Activated CD4-positive, alpha-beta T cell treated with anti-CD3 and anti-CD28 coated beads, Interleukin-2, amount 10 ng/mL, durations not matched to agents 7 days and 5 days (primary cell): ENCODE measurements at regions not wholly inside any gene's neighbourhood (a gene's known extent, or its start where the extent isn't known, plus 50 kb on each side); places are given as distances from the start of the nearest gene placed in this dataset.

Source experiments
- CTCF ChIA-PET: fragments of 350-600 bp; sonication (Branson Sonifier 250); formaldehyde crosslinking; loops from one replicate; lab custom pipeline; 2021; ENCODE audit warnings: antibody characterized with exemption; lab: Charles Lee
- POLR2A ChIA-PET: fragments of 350-600 bp; sonication (Branson Sonifier 250); formaldehyde crosslinking; loops from one replicate; lab custom pipeline; 2021; ENCODE audit warnings: antibody characterized with exemption; lab: Charles Lee
- DNase-seq: peaks from one replicate; pipeline ENCODE4 v3.0.0-alpha.2; 2020
- H3K27ac Mint-ChIP-seq: one replicate; pipeline ENCODE4 v1.8.0; 2021; ENCODE audit warnings: mild to moderate bottlenecking, moderate library complexity, mixed read lengths
- H3K27me3 Mint-ChIP-seq: one replicate; pipeline ENCODE4 v1.8.0; 2021; ENCODE audit warnings: mixed read lengths
- H3K36me3 Mint-ChIP-seq: one replicate; pipeline ENCODE4 v1.8.0; 2021; ENCODE audit warnings: low read depth, mixed read lengths
- H3K4me1 Mint-ChIP-seq: one replicate; pipeline ENCODE4 v1.8.0; 2021; ENCODE audit warnings: mixed read lengths
- H3K4me3 Mint-ChIP-seq: one replicate; pipeline ENCODE4 v1.8.0; 2021; ENCODE audit warnings: mild to moderate bottlenecking, moderate library complexity, mixed read lengths
- H3K9me3 Mint-ChIP-seq: one replicate; pipeline ENCODE4 v1.8.0; 2021; ENCODE audit warnings: mixed read lengths

DNA sequence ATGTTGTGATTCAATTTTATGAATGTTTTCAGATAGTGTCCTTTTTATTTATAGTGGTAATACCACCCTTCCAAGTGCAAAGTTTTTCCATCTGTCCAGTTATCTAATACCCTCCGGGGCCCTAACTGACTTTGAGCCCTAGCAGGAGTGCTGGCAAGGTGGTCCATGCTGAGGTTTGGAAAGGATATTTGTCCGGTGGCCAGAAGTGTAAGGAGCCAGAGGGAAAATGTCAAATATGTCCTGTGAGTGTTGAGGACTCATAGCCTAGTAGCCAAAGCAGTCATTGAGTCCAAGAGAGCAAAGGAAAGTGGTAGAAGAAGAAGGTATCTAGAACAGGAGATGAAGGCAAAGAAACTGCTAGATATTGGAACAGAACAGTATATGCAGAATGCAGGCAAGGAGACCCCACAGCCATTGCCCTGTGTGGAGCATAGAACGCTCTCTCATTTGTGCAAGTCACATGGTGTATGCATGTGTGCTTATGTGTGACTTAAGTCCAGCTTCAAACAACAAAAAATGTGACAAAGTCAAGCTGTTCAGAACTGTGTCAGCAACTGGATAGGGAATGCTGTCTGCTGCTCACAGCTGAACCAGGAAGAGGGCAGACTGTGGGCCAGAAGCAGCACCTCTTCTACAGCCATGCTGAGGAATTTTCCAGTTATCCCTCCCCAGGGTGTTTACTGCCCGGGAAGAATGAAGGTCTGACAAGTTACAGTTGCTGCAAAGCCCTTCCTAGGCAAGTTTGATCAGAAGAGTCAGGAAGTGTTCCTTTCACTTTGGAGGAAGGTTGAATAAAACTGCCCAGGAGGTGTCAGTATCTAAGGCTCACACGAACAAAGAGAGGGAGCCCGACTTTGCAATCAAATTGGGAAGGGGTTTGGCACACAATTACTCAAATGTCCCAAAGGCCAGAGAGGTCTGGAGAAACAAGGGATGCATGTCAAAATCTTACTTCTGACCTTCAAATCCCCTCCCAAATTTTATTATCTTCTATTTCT lies 463.3 kb upstream of the DMAC1 start:
- Mint-ChIP-seq H3K36me3 (no peaks in the 10 kb centered on the region), H3K27ac (no peak overlapping the region), H3K9me3 (no peaks in the 10 kb centered on the region), H3K27me3 (no peaks in the 10 kb centered on the region), H3K4me3 (no peak overlapping the region), H3K4me1 (no peaks in the 10 kb centered on the region)
- CTCF ChIA-PET = interaction anchor here (0.6 kb wide), 1 partner anchor 303 kb away, joined by 3 read pairs; no protein-coding TSS in a partner anchor
- no peak for DNase-seq
- POLR2A ChIA-PET = no interaction called here

DNA sequence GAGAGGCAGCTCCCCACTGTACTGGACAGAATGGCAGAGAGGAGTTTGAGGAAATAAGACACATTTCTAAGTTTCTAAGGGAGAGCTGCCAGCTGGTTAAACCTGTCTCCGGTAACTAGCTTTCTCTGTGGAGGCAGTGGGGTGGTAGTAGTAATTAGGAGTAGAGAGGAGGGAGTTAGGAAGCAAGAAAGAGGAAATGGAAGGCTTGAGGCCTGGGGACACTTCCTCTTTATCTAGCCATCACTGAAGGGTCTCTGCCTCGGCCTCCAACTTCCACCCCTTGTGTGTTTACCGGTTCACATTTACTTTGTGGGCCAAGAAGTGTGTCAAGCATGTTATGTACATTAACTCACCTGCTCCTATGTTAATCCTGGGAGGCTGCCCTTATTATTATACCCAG lies 462.2 kb upstream of the DMAC1 start:
- ChIA-PET CTCF (no interaction called here), POLR2A (no interaction called here)
- Mint-ChIP-seq H3K4me1 (no peaks in the 10 kb centered on the region), H3K4me3 (no peak overlapping the region), H3K9me3 (no peaks in the 10 kb centered on the region), H3K27ac (no peak overlapping the region), H3K36me3 (no peaks in the 10 kb centered on the region), H3K27me3 (no peaks in the 10 kb centered on the region)
- no peak for DNase-seq

DNA sequence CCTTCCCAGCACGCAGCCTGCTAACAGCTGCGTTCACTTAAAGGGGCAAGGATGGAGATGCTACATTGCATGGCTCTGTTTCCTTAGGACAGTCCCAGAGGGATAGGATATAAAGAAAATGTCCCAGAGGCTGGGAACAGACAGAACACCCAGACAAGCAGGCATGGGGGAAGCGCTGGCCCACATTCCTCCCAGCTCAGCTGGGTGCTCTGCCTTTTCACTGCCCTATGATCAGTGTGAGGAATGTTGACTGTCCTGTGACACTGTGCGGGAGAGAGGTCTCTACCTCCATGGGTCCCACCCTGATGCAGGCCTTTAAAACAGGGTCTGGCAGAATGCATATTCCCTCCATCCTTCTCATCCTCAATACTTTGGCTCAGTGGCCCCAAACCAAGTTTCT lies 459.4 kb upstream of the DMAC1 start:
- no peak for DNase-seq
- Mint-ChIP-seq H3K9me3 (no peaks in the 10 kb centered on the region), H3K4me1 (no peaks in the 10 kb centered on the region), H3K36me3 (no peaks in the 10 kb centered on the region), H3K4me3 (no peak overlapping the region), H3K27me3 (no peaks in the 10 kb centered on the region), H3K27ac (no peak overlapping the region)
- POLR2A ChIA-PET = no interaction called here
- CTCF ChIA-PET = interaction anchor here (0.6 kb wide), 1 partner anchor 198 kb away, joined by 4 read pairs; no protein-coding TSS in a partner anchor

DNA sequence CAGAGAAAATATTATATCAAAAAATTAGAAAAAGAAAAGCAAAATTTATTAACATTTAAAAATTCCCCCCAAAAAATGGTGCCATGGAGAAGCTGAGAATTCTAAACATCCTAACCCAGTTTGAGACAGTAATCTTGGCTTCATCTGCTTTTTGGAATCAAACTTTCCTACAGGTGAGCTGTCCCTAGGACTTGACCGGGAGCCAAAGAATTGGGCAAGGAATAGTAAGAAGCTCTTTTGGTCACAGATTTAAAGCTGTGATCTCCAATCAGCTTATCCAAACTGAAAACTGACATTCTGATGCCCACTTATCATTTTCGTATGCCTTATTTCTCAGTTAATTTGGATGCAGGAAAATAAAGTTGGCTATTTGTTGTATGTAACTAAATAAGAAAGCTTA lies 457.3 kb upstream of the DMAC1 start:
- CTCF ChIA-PET = interaction anchor here (1.0 kb wide), 1 partner anchor 66 kb away, joined by 3 read pairs; no protein-coding TSS in a partner anchor
- no peaks in the 10 kb centered on the region for H3K36me3 Mint-ChIP-seq
- no peak overlapping the region for H3K27ac Mint-ChIP-seq
- no peaks in the 10 kb centered on the region for H3K9me3 Mint-ChIP-seq
- no peaks in the 10 kb centered on the region for H3K4me1 Mint-ChIP-seq
- H3K4me3 Mint-ChIP-seq = no peak overlapping the region
- POLR2A ChIA-PET = no interaction called here
- DNase-seq = no peak
- no peaks in the 10 kb centered on the region for H3K27me3 Mint-ChIP-seq

DNA sequence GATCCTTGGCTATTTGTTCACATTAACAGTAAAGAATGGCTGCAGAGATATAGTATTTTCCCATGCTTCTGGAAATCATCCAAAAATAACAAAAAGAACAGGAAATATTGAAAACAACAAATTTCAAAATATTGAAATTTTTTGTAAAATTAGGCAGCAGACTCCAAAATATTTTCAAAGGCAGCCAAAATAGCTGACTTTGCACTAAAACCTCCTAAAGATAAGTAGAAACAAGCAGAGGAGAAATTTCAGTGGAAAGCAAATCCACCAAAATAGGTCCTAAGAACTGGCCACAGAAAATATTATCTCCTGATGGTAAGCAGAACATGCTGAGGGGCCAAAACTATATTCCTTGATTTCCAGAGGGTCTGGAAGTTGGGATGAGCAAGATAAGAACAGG lies 456.3 kb upstream of the DMAC1 start:
- ChIA-PET CTCF (no interaction called here), POLR2A (no interaction called here)
- no peaks in the 10 kb centered on the region for H3K27me3 Mint-ChIP-seq
- no peaks in the 10 kb centered on the region for H3K4me1 Mint-ChIP-seq
- H3K27ac Mint-ChIP-seq = no peak overlapping the region
- no peaks in the 10 kb centered on the region for H3K9me3 Mint-ChIP-seq
- no peak for DNase-seq
- H3K4me3 Mint-ChIP-seq = no peak overlapping the region
- H3K36me3 Mint-ChIP-seq = no peaks in the 10 kb centered on the region

DNA sequence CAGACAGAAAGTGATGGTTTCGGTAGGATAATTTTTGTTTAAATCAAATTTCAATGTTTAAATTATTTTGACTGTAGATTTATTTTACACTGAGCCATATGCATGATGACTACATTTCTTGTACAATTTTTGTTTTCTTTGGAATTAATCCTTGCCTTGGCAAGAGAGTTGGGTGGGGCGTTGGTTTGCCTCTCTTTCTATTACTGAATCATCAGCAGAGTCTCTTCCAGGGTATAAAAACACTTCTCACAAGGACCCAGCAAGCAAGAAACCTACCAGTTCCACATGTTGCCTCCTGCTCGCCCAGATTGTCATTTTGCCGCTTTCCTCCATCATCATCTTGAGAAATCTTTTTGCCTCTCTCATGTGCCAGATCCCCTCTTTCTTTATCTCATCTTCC lies 455.0 kb upstream of the DMAC1 start:
- H3K4me1 Mint-ChIP-seq = no peaks in the 10 kb centered on the region

DNA sequence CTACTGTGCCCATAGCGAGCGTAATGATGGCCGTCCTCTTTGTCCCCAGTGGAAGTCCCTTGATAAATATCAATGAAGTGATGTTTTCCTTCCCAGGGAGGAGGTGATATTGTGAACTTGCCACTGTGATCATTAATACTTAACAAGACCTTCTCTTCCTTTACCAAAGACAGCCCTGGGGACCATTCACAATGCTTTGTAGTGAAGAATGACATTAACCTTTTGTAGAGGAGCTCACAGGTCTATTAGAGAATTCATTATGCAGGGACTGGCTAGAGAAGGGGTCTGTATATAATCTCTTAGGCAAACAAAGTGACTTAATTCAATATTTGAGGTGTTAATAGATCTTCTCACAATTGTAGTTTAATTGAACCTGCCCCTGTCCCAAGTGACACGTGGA lies 452.9 kb upstream of the DMAC1 start:
- Mint-ChIP-seq H3K9me3 (no peaks in the 10 kb centered on the region), H3K27me3 (no peaks in the 10 kb centered on the region), H3K27ac (no peak overlapping the region), H3K4me3 (no peak overlapping the region), H3K36me3 (no peaks in the 10 kb centered on the region), H3K4me1 (no peaks in the 10 kb centered on the region)
- POLR2A ChIA-PET = no interaction called here
- no peak for DNase-seq
- CTCF ChIA-PET = no interaction called here

More for the DNA sequence above, 455.0 kb upstream of the DMAC1 start:
- ChIA-PET POLR2A (no interaction called here), CTCF (no interaction called here)
- Mint-ChIP-seq H3K9me3 (no peaks in the 10 kb centered on the region), H3K27ac (no peak overlapping the region), H3K36me3 (no peaks in the 10 kb centered on the region), H3K27me3 (no peaks in the 10 kb centered on the region), H3K4me3 (no peak overlapping the region)
- DNase-seq = no peak

DNA sequence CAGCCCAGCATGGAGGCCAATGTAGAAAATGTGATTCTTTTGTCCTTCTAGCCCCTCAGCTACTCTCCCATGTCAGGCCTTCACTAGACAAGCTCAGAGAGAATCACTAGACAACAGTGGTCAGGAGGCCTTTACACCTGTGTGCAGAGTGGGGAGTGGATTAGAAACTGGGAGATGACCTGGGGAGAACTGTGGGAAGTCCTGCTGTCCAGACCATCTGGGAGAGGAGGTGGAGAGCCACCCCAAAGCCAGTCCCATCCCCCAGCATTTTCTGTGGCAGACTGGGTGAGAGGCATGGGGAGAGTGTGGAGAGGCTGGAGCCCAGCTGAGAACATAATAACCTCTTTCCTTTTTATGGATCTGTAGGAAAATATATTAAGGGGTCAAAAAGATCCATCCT lies 452.0 kb upstream of the DMAC1 start:
- Mint-ChIP-seq H3K27ac (no peak overlapping the region), H3K27me3 (no peaks in the 10 kb centered on the region), H3K36me3 (no peaks in the 10 kb centered on the region), H3K4me1 (no peaks in the 10 kb centered on the region), H3K9me3 (no peaks in the 10 kb centered on the region), H3K4me3 (no peak overlapping the region)
- ChIA-PET POLR2A (no interaction called here), CTCF (no interaction called here)
- no peak for DNase-seq

DNA sequence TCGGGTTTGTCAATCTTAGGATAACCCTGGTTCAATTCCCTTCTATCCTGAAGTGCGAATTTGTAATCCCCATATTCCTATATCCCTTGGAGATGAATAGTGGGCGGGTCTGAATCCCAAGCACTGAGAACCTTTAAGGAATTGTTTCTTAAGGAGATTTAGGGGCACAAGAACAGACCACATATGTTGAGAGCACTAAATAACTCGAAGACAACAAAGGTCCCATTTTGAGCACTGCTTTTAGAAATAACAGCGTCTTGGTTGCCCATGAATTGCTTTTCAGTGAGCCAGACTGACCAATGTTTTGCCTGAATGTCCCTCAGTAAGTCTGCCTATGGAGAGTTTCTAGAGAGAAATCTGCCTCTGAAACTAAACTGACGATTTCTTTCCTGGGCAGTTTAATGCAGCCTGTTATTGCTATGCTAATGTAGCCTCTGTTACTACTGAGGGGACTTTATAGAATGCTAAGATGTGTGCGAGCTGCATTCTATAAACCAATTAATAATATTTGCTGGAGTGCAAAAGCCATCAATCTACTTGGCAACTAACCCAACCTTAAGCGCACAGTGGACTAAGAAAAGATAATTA lies 445.0 kb upstream of the DMAC1 start:
- CTCF ChIA-PET = no interaction called here
- Mint-ChIP-seq H3K27ac (no peak overlapping the region), H3K27me3 (no peaks in the 10 kb centered on the region), H3K36me3 (no peaks in the 10 kb centered on the region), H3K4me3 (no peak overlapping the region), H3K4me1 (no peaks in the 10 kb centered on the region), H3K9me3 (no peaks in the 10 kb centered on the region)
- no peak for DNase-seq
- POLR2A ChIA-PET = no interaction called here

DNA sequence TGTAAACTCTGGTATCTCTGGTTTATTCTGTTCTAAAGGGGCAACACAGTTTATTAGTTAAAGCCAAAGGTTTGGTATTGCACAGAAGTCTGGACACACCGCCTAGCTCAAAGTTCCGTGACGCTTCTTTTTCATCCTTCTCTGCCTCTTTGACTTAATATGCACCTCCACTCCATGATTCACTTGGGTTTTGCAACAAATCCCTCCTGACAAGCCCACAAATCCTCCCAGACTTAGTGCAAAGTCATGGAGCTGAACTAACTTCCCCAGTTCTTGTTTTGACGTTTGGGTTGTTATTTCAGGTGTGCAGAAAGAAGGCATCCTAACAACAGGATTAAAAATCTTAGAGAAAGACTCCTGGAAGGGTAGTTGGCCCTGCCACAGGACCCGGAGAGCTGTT lies 441.6 kb upstream of the DMAC1 start:
- Mint-ChIP-seq H3K9me3 (no peaks in the 10 kb centered on the region), H3K27ac (no peak overlapping the region), H3K4me1 (no peaks in the 10 kb centered on the region), H3K36me3 (no peaks in the 10 kb centered on the region), H3K4me3 (no peak overlapping the region), H3K27me3 (no peaks in the 10 kb centered on the region)
- no peak for DNase-seq
- ChIA-PET CTCF (interaction anchor here (0.7 kb wide), 1 partner anchor 1168 kb away, joined by 3 read pairs; no protein-coding TSS in a partner anchor), POLR2A (interaction anchor here (0.7 kb wide), 1 partner anchor 167 kb away, joined by 3 read pairs; no protein-coding TSS in a partner anchor)

DNA sequence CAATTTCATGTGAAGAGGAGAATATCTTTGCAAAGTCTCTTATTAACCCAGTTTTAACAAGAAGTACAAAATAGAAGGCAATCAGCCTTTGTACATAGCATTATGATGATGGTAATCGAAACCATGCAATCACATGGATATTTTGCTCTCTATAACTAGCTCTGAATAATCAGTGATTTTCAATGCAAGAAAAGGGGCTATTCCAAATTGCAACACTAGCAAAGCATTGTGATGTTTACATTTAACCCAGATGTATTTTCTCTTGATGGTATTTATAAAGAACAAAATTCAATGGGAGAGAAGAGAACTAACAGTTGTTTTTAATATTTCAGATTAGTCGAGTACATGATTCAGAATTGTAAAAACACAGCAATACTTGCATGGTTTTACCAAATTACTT lies 437.5 kb upstream of the DMAC1 start:
- no peaks in the 10 kb centered on the region for H3K36me3 Mint-ChIP-seq
- POLR2A ChIA-PET = no interaction called here
- no peaks in the 10 kb centered on the region for H3K9me3 Mint-ChIP-seq
- no peak for DNase-seq
- H3K27ac Mint-ChIP-seq = no peak overlapping the region
- CTCF ChIA-PET = no interaction called here
- no peak overlapping the region for H3K4me3 Mint-ChIP-seq
- no peaks in the 10 kb centered on the region for H3K27me3 Mint-ChIP-seq
- H3K4me1 Mint-ChIP-seq = no peaks in the 10 kb centered on the region

DNA sequence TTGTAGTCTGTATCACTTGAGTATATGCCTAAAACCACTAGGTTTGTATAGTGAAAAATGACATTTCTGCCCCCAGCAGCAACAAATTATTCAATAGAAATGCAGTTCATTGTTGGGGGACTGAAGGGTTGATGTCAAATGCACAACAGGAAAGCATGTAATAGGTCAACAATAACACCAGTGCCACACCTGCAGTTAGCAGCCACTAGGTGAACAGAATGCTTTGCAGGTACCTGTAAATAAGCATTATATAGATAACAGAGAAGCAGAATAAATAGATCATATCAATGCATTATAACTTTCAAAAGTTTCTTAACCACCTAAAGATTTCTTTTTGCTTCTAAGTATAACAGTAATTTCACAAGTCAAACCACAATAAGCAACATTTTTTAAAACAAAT lies 435.9 kb upstream of the DMAC1 start:
- CTCF ChIA-PET = no interaction called here
- DNase-seq = no peak
- no peaks in the 10 kb centered on the region for H3K27me3 Mint-ChIP-seq
- H3K27ac Mint-ChIP-seq = no peak overlapping the region
- no peaks in the 10 kb centered on the region for H3K9me3 Mint-ChIP-seq
- no peaks in the 10 kb centered on the region for H3K36me3 Mint-ChIP-seq
- H3K4me1 Mint-ChIP-seq = no peaks in the 10 kb centered on the region
- H3K4me3 Mint-ChIP-seq = no peak overlapping the region
- POLR2A ChIA-PET = no interaction called here

DNA sequence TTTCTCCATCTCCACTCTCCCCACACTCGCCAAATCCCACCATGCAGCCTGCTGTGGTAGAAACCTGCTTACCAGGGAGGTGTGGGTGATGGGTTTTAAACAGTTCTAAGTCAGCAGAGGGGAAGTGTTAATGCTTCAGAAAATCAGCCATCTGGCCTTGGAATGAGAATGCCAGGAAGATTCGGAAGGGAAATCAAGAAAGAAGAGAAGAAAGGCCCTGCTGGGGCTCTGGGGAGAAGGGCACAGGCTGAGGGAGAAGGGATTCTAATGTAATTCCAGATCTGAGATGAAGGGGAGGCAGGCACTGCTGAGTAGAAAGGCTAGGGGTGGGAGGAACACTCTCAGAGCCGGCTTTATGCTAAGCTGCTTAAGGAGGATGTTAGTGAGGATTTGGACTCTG lies 434.7 kb upstream of the DMAC1 start:
- ChIA-PET CTCF (no interaction called here), POLR2A (no interaction called here)
- H3K9me3 Mint-ChIP-seq = no peaks in the 10 kb centered on the region
- H3K27ac Mint-ChIP-seq = no peak overlapping the region
- H3K36me3 Mint-ChIP-seq = no peaks in the 10 kb centered on the region
- no peak for DNase-seq
- no peaks in the 10 kb centered on the region for H3K27me3 Mint-ChIP-seq
- no peaks in the 10 kb centered on the region for H3K4me1 Mint-ChIP-seq
- no peak overlapping the region for H3K4me3 Mint-ChIP-seq
